GM21528 (cell line): ENCODE measurements at regions not wholly inside any gene's neighbourhood (a gene's known extent, or its start where the extent isn't known, plus 50 kb on each side); places are given as distances from the start of the nearest gene placed in this dataset.

ENCODE experiments used
- ATAC-seq: cut with Tn5 transposase; IDR thresholded peaks from one replicate; pipeline ENCODE4 v1.9.1; 2021; ENCODE audit warnings: mild to moderate bottlenecking, moderate library complexity; ENCODE audit not compliant: unreplicated experiment, low FRiP score

DNA sequence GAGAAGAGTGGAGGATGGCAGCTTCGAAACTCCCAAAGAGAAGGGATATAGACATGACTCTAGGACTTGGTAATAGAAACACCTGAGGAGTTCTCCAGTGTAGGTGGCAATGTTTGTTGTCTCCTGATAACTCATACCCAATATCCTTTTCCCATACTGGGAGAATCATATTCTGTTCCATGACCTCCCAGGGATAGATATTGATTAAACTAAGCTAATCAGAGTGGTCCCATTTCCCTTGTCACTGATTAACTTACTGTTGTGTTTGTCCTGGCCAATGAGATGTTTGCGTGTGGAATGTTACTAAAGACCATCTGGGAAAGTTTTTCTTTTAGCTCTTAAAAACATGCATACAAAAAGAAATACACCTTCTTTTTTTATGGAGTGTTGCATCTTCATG, 85.6 kb downstream of the RPL22L1 start:
- no peak for ATAC-seq

GRCh38 chr3:170780955-170781354, 89.0 kb downstream of the RPL22L1 start:
- ATAC-seq, result no peak

DNA sequence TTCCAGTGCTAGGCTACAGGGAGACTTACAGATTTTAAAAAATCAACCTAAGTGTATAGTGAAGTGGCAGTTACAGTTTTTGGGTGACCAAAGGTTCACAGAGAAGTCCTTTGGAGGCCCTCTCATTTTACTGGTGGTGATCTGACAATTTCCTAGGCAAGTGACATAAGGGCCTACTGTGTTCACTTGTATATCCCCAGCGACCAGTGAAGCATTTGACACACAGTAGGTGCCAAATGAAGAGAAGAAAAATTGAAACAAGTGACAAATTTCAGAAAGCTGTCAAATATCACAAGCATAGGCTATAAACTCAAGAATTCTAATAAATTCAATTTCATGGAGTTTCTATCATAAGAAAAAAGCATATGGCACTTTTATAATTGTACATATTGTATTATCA, 89.5 kb downstream of the RPL22L1 start:
- no peak for ATAC-seq

DNA sequence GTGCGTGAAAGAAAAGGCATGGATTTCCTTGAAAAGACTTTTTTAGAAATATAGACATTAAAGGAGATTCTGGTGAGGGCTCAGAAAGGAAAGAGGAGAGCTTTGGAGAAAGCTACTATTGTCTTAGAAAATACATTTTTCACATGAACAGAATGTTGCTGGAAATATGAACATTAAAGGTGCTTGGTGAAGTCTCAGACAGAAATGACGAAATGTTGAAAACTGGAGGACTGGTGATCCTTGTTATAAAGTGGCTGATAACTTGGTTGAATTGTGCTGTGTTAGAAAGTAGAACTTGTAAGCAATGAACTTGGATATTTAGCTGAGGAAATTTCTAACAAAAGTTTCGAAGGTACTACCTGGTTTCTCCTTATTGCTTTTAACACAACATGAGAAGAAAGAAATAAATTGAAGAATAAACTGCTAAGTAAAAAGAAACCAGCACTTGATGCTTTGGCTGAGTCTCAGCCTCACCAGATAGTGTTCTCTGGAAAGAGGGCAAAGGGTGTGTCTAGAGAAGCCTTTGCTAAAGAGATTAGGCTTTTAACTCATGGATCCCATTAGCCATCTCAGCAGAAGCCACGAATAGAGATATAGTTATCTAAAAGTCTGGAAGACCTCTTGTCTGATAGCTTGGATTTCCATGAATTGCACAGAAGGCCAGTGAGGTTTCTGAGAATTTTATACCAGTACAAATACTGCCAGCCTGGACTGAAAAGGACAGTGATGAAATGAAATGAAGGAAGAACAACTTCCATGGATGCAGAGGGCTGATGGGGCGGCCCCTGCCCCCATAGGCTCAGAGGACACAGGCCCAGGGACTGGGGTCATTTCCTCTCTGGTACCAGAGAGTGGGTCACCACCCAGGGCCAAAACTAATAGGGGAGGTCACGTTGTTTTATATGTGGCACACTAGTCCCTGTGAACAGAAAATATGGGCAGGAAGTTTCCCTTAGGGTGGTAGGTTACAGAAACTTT, 91.5 kb downstream of the RPL22L1 start:
- ATAC-seq, result no peak

- ATAC-seq, result no peak
Measured at GRCh38 chr3:170777564-170777926, 92.5 kb downstream of the RPL22L1 start.

- ATAC-seq, result no peak
Measured at GRCh38 chr3:170776887-170777563, 93.0 kb downstream of the RPL22L1 start.

- ATAC-seq, result no peak
Measured at GRCh38 chr3:170773682-170774425, 96.1 kb downstream of the RPL22L1 start.

DNA sequence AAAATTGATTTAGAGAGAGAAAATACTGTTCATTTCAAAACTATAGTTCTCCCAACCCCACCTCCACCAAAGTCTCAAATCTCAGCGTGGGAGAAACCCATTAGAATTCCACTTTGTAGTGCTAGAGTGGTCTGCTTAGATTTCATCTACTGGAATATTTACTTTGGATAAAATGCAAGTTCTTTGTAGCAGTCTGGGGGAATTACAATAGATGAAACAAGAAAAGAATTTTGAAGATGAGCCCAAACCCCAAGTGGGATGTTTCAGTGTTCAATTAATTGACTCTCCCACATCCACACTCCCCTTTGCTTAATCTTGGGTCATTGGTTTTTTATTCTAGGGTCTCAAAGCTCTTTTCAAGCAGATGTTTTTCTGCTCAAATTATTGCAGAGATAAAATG, 97.8 kb downstream of the RPL22L1 start:
- no peak for ATAC-seq

- no peak for ATAC-seq
Measured at GRCh38 chr3:170768334-170768801, 101.6 kb downstream of the RPL22L1 start.

DNA sequence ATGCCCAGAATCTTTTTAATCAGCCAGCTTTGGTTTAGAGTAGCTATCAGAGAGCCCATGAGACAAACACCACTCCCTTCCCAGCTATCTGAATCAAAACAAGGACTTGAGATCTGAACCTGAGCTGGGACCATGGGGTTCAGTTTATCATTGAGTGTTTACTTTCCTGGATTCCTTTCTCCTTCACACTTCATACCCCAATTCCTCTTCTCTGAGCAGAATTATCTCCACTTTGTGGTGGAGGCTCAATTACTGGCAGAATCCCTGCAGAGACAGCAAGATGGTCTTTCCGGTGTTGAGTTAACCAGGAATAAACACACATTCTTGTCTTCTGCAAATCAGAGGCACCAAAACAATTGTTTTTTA, 102.4 kb downstream of the RPL22L1 start:
- ATAC-seq, result no peak

DNA sequence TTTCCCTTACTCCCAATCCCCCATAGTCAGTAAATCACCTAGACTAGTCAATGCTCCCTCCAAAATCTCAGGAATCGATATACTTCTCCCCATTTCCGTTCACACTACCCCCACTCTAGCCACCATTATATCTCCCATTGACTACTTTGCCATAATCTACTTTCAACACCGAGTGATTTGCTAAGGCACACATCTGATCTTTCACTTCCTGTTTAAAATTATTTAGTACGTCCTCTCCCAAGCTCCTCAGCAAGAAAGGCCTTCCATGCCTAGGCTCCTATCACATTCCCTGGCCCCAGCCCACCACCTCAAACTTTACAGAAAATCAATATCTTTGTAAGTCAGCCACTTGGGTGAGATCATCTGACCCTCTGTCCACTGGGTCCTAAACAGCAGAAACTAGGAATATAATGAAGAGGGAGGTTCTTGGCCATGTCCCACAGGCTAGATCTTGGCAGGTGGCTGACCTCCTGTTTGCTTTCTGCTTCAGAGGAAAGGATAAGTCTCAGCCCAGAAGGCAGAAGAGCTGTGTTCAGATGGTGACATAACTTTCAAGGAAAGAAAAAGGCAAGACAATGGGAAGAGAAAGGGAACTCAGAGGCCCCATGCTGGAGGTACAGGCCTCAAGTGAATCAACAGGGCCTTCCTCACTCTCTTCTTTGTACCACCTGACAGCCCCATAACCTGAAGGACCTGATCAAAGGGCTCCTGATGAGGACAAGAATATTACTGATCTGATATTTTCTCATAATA, 103.0 kb downstream of the RPL22L1 start:
- no peak for ATAC-seq

GRCh38 chr3:170766253-170766652, 103.7 kb downstream of the RPL22L1 start:
- ATAC-seq, result no peak

DNA sequence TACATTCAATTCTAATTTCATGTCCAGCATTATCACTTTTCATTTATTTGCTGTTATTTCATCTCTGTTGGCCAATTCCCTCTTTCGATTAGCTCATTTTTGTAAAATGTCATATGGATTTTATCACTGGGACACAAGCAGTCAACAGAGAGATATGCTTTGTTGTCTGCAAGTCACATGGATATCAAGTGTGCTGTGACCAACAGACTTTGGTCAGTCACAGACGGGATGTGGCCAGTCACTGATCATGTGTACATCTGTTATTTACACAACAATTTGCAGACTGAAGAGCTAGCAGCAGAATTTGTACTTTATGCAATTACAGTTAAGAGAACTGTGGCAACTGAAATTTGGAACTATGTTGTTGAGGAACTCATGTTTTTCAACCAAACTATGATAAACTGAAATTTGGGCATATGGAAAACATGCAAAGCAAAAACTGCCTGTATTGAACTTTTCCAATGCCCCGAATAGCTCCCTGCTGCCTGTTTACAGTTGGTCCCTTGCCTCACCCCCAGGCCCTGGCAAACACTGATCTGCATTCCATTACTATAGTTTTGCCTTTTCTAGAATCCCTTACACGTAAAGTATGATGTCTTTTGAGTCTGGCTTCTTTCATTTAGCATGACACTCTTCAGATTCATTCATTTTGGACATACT, 104.4 kb downstream of the RPL22L1 start:
- ATAC-seq, result no peak

GRCh38 chr3:170764017-170764416, 106.0 kb downstream of the RPL22L1 start:
- ATAC-seq, result no peak

- no peak for ATAC-seq
Measured at GRCh38 chr3:170762064-170762463, 107.9 kb downstream of the RPL22L1 start.

DNA sequence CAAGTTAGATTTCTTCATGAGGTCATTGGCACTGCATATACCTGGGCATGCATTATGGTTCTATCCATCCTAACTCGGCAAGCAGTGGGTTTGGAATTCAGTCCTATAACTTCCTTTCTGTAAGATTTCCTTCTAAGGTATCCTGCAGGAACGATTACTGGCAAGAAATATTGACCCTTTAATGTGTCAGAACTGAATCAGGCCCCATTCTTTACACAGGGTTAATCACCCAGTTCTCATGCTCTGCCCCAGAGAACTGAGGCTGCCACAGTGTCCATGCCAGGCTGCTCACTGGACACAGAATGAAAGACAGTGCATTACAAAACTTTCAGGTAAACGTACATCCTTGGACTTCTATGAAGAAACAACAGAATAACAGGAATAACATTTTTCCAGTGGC, 108.9 kb downstream of the RPL22L1 start:
- ATAC-seq, result no peak

- no peak for ATAC-seq
Measured at GRCh38 chr3:170760174-170760526, 109.8 kb downstream of the RPL22L1 start.

DNA sequence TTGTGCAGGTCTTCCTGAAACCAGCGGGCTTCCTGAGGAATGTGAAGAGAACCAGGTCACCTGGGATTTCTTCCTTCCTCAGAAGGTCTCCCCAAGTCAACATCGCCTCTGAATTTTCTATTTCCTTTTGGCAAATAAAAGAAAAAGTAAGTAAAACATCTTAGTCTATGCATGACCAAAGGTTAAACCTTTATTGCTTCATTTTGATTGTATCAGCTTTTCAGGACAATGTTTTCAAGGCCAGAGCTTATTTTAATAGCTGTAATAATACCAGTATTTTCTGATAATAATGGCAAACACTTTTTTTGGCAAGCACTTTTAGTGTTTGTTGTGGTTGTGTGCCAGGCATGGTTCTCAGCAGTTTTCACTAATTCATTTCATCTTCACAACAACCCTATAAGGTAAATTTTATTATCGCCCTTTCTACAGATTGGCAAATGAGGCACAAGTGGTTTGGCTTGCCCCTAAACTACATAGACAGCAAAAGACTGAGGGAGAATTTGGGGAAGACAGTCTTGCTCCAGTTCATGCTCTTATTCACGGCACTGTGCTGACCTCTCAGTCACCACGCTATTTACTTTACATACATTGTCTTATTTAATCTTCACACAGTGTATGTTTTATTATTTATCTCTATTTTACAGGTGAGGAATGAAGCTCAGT, 110.4 kb downstream of the RPL22L1 start:
- no peak for ATAC-seq

- ATAC-seq, result no peak
Measured at GRCh38 chr3:170757038-170757437, 113.0 kb downstream of the RPL22L1 start.
